ENCODE measurements at regions not wholly inside any gene's neighbourhood (a gene's known extent, or its start where the extent isn't known, plus 50 kb on each side); places are given as distances from the start of the nearest gene placed in this dataset.
"Not testable (repeated sequence)": the region's sequence is repeated elsewhere in the genome, so short reads cannot be mapped to it uniquely, and the experiment has no call there.

DNA sequence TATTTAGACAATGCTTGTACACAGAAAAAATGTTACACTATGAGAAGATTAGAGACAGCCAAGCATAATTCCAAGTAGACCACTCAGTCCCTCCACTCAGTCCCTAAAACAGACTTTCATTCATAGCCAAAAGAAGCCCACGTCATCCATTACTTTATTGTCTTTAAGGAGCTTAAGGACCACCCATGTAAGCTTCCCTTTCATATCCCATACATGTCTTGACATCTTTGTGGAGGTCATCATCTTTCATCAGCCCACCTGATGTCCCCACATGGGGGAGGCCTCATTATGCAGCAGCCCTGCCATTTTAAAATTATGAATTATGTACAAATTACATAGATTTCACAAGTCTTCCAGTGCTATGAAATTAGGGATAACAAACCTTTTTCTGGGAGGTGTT lies 92.6 kb upstream of the PALMD start (continued):
- TF ChIP-seq OSR1 (CRISPR knock-in tag; IDR thresholded peaks at IDR 0.05): no peak

GRCh38 chr1:99553819-99554218 lies 92.1 kb upstream of the PALMD start:
- ATAC-seq: not testable (repeated sequence)

DNA sequence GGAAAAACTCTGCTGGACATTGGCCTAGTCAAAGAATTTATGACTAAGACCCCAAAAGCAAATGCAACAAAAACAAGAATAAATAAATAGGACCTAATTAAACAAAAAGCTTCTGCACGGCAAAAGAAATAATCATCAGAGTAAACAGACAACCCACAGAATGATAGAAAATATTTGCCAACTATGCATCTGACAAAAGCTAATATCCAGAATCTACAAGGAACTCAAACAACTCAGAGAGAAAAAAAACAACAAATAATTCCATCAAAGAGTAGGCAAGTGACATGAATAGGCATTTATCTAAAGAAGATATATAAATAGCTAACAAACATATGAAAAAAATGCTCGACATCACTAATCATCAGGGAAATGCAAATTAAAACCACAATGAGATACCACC lies 91.2 kb upstream of the PALMD start:
- ATAC-seq: no peak
- TF ChIP-seq ARNTL (CRISPR knock-in tag; IDR thresholded peaks at IDR 0.05; ENCODE audit: borderline replicate concordance, low read depth) (no peak), POU6F1 (CRISPR knock-in tag; IDR thresholded peaks at IDR 0.05; ENCODE audit: borderline replicate concordance, low read depth) (no peak), CSDC2 (CRISPR knock-in tag; IDR thresholded peaks at IDR 0.05) (no peak), ISL1 (CRISPR knock-in tag; IDR thresholded peaks at IDR 0.05) (no peak), ZFP30 (CRISPR knock-in tag; IDR thresholded peaks at IDR 0.05) (no peak), TSHZ2 (CRISPR knock-in tag; IDR thresholded peaks at IDR 0.05) (no peak), ESRRG (CRISPR knock-in tag; IDR thresholded peaks at IDR 0.05) (no peak), RARB (CRISPR knock-in tag; IDR thresholded peaks at IDR 0.05) (no peak)

GRCh38 chr1:99557546-99558202 lies 88.2 kb upstream of the PALMD start:
- ATAC-seq: peak; percentile 75
- no peak for TF ChIP-seq POU6F1 (CRISPR knock-in tag; IDR thresholded peaks at IDR 0.05; ENCODE audit: borderline replicate concordance, low read depth)
- no peak for TF ChIP-seq SNAI2 (CRISPR knock-in tag; IDR thresholded peaks at IDR 0.05)
- TF ChIP-seq, protein P1, sequence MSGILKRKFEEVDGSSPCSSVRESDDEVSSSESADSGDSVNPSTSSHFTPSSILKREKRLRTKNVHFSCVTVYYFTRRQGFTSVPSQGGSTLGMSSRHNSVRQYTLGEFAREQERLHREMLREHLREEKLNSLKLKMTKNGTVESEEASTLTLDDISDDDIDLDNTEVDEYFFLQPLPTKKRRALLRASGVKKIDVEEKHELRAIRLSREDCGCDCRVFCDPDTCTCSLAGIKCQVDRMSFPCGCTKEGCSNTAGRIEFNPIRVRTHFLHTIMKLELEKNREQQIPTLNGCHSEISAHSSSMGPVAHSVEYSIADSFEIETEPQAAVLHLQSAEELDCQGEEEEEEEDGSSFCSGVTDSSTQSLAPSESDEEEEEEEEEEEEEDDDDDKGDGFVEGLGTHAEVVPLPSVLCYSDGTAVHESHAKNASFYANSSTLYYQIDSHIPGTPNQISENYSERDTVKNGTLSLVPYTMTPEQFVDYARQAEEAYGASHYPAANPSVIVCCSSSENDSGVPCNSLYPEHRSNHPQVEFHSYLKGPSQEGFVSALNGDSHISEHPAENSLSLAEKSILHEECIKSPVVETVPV (CRISPR knock-in tag; IDR thresholded peaks at IDR 0.05): no peak
- TF ChIP-seq ZNF70 (CRISPR knock-in tag; IDR thresholded peaks at IDR 0.05): no peak
- TF ChIP-seq TSHZ2 (CRISPR knock-in tag; IDR thresholded peaks at IDR 0.05): no peak
- no peak for TF ChIP-seq ZNF565 (CRISPR knock-in tag; conservative IDR thresholded peaks at IDR 0.05; ENCODE audit: low read depth)
- TF ChIP-seq ZFP3 (CRISPR knock-in tag; IDR thresholded peaks at IDR 0.05): no peak
- no peak for TF ChIP-seq CSDC2 (CRISPR knock-in tag; IDR thresholded peaks at IDR 0.05)
- TF ChIP-seq TCF4 (CRISPR knock-in tag; IDR thresholded peaks at IDR 0.05; ENCODE audit: borderline replicate concordance): no peak
- TF ChIP-seq ARNTL (CRISPR knock-in tag; IDR thresholded peaks at IDR 0.05; ENCODE audit: borderline replicate concordance, low read depth): no peak
- TF ChIP-seq OSR1 (CRISPR knock-in tag; IDR thresholded peaks at IDR 0.05): no peak
- no peak for TF ChIP-seq PATZ1 (CRISPR knock-in tag; IDR thresholded peaks at IDR 0.05; ENCODE audit: borderline replicate concordance)
- no peak for TF ChIP-seq CREB5 (CRISPR knock-in tag; IDR thresholded peaks at IDR 0.05; ENCODE audit: low read depth)
- no peak for TF ChIP-seq ESRRG (CRISPR knock-in tag; IDR thresholded peaks at IDR 0.05)
- TF ChIP-seq PPARA (CRISPR knock-in tag; IDR thresholded peaks at IDR 0.05; ENCODE audit: borderline replicate concordance): no peak
- no peak for TF ChIP-seq ZC3H10 (CRISPR knock-in tag; IDR thresholded peaks at IDR 0.05)
- TF ChIP-seq ISL1 (CRISPR knock-in tag; IDR thresholded peaks at IDR 0.05): no peak

Measured in SK-N-SH treated with all-trans-retinoic acid at 6 μM for 48 hours (cell line).